Inferior parietal cortex (tissue), 1 donor: ENCODE measurements at regions not wholly inside any gene's neighbourhood (a gene's known extent, or its start where the extent isn't known, plus 50 kb on each side); places are given as distances from the start of the nearest gene placed in this dataset.
"Not testable (repeated sequence)": the region's sequence is repeated elsewhere in the genome, so short reads cannot be mapped to it uniquely, and the experiment has no call there.

Source experiments
- DNase-seq: peaks from one replicate; pipeline ENCODE4 v3.0.0-alpha.2; 2016; ENCODE audit errors: extremely low spot score

DNA sequence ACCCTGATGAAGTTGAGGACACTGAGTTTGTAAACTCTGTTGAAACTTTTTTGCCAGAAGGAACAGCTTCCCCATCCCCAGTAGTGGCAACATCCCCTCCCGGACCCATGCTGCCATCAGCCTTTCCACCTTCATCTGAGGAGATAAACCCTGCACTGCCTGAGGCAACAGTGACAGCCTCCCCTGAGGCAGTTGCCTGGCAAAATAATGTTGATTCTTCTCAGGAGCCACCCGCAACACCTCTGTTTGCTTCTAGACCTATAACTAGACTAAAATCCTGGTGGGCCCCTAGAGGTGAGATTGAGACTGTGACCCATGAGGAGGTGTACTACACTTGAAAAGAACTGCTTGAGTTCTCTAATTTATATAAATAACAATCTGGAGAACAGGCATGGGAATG is 597.6 kb upstream of the NR3C2 start:
- DNase-seq: not testable (repeated sequence)

DNA sequence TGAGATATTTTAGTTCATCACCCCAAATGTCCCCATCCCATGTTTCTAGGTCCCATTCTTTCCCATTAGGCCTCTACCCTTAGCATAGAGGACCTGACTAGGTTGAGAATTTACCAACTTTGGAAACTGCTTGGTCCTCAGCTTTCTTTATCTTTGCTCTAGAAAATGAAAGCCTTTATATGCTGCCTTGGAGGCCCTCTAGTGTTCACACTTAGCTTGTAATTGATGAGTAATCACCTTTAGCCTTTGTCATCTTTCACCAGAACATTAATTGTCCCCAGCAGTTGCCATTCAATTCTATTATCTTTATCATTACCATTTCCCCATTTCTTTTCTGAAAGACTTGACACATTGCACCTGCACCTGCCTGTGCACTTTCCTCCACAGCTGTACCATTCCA is 589.2 kb upstream of the NR3C2 start:
- peak; percentile 9 for DNase-seq

DNA sequence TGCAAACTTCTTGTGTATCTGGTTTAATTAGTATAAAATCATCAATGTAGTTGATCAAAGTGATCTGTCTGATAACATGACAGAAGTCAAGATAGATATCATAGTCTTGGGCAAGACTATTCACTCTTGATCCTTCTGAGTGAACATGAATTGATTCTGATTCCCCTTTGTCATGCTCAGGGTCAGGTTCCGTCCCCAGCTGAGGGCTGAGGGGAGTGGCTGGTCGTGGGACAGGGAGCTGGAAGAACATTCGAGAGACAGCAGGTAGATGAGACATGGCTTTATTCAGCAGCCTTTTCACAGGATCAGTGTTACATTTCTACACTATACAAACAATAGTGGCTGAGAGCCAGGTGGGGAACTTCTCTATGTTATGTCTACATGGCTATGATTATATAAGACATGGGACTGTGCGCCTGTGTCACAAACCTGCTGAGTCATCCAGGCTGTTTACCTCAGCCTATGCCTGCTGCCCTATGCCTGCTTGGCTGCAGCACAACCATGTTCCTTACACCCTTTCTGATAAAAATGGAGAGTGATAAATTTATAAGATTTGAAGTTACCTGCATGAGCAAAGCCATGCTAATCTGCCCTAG is 586.9 kb upstream of the NR3C2 start:
- DNase-seq: no peak

DNA sequence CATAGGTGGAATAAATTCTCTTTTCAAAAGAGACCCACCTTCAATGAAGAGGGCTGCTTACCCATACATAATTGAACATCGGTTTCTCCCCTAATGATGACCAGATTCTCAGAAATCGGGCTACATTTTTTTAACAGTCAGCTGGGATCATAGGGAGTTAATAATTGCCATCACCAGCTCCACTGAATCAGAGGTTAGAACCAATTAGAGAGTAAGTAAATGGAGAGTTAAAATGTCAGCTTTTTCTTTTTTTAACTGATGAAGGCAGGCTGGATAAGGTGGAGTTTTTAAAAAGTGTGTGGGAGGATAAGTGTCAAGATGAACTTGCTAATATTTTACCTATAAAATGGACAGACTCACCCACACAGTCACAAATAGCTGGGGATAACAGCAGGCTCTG is 584.5 kb upstream of the NR3C2 start:
- DNase-seq: no peak

DNA sequence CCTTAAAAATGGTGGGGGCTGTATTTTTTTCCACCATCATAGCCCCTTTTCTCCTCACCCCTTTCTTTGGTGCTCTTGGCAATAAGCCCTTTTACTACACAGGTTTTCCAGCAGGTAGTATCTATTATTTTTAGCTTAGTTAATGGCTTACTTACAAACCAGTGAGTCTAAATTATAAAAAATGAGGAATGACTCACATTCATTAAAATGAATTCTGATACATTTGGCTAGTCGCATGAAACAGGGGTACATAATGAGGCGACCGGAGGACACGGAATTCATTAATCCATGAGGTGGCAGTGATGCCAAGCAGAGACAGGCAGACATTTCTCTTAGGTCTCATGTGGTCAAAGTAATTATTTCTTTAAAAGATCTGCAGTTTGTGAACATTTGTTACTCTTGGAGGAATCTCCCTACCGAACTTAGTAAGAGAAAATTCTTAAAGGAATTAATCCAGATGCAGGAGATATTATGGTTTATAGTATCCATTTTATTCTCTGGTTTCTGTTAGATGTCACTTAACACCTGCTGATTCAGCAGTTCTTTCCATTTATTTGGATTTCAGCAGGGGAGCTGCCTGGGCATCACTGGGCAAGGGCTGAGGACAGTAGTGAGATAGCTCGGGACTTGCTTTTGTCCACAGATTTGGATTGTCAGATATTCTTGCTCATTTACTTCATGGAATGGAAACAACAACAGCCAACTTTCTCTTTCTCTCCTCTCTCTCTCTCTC is 575.0 kb upstream of the NR3C2 start:
- DNase-seq: no peak

- no peak for DNase-seq
These were observed 567.0 kb upstream of the NR3C2 start for GRCh38 chr4:149009223-149009622.

DNA sequence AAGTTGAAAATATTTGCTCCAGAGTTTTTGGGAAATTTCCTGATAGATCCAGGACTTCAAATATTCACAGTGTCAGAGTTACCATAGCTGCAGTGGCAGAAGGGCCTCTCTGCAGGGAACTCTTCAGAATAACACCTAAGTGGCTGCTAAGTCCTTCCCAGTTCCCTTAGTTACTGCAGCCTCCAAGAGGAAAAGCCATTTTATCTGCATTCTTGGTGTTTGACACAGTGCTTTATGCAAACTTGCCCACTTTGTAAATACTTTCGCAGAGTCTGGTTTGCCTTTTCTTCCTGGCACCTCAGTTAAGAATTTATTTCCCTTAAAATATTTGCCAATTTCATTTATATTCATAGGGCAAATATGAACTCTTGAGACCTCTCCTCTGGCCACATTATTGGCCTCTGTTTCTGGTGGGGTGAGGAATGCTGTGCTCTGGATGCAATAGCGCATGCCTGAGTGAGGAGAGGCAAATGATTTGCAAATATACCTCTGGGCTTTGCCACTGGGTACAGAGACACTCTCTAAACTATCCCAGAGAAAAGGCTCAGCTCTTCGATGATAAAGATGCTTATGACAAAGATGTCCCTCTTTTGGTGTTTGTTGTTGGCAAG is 566.3 kb upstream of the NR3C2 start:
- DNase-seq: no peak

GRCh38 chr4:149005191-149005590 is 563.0 kb upstream of the NR3C2 start:
- DNase-seq: no peak

- DNase-seq: no peak
These were observed 557.7 kb upstream of the NR3C2 start for GRCh38 chr4:148999924-149000323.

GRCh38 chr4:148998719-148999118 is 556.5 kb upstream of the NR3C2 start:
- DNase-seq: no peak

DNA sequence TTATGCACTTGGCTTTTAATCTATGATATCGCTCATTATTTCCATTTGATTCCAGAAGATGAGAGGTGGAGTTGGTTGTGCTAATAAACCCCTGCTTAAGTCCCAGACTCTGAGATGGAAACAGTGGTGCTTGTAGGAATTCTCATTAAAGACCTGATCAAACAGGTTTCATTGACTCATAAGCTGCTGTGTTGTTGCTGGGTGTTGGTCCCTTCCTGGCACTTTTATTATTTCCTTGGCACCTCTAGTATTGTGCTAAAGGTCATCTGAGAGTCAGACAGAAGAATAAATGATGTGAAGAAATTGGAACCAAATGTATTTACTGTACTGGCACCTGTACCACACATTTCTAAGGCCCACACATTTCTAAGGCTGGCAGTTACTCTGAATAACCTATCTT is 544.7 kb upstream of the NR3C2 start:
- no peak for DNase-seq

DNA sequence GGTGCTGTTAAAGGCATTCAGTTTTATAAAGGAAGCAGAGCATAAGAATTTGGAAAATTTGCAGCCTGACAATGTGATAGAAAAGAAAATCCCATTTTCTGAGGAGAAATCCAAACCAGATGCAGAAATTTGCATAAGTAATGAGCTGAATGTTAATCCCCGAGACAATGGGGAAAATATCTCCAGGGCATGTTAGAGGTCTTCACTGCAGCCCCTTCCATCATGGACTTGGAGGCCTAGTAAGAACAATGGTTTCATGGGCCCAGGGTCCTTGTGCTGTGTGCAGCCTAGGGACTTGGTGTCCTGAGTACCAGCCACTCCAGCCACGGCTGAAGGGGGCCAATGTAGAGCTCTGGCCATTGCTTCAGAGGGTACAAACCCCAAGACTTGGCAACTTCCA is 542.7 kb upstream of the NR3C2 start:
- no peak for DNase-seq

GRCh38 chr4:148982200-148982599 is 540.0 kb upstream of the NR3C2 start:
- DNase-seq: no peak

DNA sequence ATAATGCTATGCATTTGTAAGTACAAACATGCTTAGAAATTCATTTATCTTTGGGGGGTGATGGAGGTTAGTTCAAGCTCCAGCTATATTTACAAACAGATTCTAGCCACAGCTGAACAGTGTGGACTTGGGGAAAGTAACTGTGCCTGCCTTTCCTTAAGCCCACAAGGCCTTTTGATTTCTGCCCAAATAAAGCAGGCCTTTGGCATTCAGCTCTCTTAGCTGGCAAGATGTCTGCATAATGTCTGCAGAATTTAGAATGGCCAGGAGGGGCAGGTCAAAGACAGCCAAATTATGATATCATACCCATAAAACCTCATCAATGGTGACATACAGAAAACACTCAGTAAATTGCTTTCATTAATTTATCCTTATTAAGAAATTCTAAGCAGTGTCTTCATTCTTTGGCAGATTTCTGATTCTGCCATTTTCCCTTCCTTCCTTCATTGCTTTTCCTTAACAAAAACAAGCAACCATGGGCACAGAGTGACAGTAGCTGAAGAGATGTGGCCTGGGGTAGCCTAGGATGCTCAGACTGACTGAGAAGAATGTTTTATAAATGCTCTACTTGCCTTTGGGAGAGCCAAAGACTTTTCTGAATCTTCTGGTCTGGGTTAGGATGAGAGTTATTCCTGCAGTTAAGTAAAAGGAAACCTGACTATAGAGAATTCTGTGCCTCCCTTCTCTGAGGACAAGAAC is 538.7 kb upstream of the NR3C2 start:
- peak; percentile 13 for DNase-seq

- DNase-seq: no peak
These were observed 536.1 kb upstream of the NR3C2 start for GRCh38 chr4:148978301-148978700.

DNA sequence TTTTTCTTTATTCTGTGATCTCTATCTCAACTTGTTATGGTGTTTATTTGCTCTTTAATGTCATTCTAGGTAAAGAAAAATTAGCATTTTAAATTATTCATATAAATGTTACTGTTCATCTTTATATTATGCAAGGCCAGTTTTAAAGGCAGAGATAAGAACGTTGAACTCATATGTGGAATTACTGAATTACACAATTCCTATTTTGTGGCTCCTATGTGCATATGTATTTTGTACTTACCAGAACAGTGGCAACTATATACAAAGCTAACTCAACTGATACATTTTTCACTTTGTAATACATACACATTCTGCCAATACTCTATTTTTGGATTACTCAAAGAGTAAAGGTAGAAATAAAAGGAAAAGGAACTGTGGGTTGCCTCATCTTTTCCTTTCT is 533.2 kb upstream of the NR3C2 start:
- no peak for DNase-seq

GRCh38 chr4:148965080-148965479 is 522.9 kb upstream of the NR3C2 start:
- no peak for DNase-seq

GRCh38 chr4:148964456-148964855 is 522.2 kb upstream of the NR3C2 start:
- no peak for DNase-seq

- no peak for DNase-seq
These were observed 520.5 kb upstream of the NR3C2 start for GRCh38 chr4:148962539-148963290.

DNA sequence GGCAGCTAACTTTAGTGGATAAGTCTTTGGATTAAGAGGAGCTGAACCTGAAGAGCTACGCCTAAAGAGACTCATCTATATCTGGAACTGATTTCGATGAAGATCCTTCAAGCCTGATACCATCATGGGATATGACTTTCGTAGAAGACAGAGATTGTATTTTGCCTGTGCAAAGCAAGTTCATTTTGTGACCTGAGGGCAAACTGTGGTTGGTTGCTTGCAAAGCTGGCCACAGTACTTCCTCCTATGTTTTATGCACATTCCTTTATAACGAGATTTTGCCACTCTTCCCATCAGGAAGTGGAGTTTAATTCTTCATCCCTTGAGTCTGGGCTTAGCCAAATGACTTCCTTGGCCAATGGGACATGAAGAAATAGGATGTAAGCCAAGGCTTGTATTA is 519.3 kb upstream of the NR3C2 start:
- DNase-seq: no peak

DNA sequence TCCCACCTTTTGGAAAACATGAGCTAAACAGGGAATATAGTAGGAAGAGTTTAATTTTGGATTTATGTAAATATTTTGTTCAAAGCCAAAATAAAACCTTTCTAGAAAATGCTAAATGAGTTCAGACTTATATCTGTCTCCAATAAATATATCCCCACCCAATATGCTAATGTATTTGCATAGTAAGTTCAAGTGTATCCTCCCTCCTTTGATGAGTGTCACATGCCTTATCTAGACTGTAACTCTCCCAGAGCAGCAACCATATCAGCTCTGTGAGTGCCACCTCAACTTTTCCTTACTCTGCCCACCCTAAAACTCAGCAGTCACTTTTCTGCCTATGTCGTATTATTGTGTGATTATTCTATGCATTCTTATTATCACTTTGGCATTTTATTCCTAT is 516.1 kb upstream of the NR3C2 start:
- DNase-seq: no peak
